ENCODE measurements at regions not wholly inside any gene's neighbourhood (a gene's known extent, or its start where the extent isn't known, plus 50 kb on each side); places are given as distances from the start of the nearest gene placed in this dataset.
A peak's percentile ranks its signal among the peaks of the same experiment; 100 is the strongest.

DNA sequence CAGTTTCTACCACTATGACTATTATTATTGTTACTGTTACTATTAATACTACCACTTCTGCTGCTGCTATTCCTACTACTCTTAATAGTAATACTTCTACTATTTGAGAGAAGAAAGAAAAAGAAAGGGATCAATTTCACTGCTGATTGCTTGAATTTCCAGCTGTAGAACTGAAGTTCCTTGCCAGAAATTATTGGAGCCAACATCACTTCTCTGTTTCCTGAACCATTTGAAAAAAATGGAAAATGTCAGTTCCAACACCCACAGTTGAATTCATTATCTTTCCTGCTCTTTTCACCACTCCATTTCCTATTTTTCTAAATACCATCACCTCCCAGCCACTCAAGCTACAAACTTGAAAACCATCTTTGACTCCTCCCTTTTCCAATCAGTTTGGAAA is 54.1 kb upstream of the PIK3C2G start:
- DNase-seq, result no peak

DNA sequence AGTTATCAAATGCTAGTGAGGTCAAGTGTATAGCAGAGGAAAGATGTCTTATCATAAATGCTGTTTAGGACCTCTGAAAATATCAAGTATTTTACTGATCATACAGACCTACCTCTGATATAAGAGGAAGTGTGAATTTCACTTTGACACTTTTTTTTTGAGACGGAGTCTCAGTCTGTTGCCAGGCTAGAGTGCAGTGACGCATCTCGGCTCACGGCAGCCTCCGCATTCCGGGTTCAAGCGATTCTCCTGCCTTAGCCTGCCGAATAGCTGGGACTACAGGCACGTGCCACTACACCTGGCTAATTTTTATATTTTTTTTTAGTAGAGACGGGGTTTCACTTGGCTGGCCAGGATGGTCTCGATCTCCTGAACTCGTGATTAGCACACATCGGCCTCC is 55.1 kb upstream of the PIK3C2G start:
- no peak for DNase-seq

GRCh38 chr12:18204053-18204452 is 57.3 kb upstream of the PIK3C2G start:
- no peak for DNase-seq

GRCh38 chr12:18192119-18192518 is 69.2 kb upstream of the PIK3C2G start:
- no peak for DNase-seq

DNA sequence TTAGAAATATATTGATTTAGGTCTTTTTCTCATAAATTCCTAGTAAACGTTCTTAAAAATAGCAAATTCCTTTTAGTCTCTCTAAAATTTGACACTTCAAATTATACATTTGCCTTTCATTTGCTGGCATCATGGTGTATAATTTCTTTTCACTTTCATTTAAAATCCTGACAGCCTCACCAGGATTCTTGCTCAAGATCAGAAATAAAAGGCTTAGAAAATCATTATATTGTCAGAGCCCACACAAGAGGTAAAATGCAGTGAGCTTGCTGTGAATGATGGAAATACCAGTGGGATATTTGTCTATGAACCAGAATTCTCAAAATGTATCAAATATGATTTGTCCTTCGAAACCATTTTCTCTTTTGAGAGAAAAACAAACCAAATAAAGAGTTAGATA is 78.2 kb upstream of the PIK3C2G start:
- no peak for DNase-seq

- no peak for DNase-seq
Observed at GRCh38 chr12:18171571-18171970, 81.6 kb upstream of the RERGL start.

DNA sequence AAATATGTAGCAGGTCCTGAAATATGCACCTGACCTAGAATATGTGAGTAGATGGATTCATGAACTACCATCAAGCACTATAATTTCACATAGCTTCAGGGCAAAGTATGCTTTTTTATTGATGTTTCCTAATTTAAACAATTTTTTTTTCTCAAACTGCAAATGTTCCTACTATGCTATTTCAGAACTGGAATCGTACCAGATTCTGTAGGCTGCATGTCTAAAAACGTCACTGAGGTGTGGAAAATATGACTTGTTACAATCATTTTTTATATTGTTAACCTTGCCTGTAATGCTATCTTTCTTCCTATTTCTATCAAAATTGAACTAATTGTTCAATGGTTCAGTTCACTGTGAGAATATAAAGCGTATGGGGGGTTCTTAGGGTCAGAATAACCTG is 78.0 kb upstream of the RERGL start:
- DNase-seq, result no peak

DNA sequence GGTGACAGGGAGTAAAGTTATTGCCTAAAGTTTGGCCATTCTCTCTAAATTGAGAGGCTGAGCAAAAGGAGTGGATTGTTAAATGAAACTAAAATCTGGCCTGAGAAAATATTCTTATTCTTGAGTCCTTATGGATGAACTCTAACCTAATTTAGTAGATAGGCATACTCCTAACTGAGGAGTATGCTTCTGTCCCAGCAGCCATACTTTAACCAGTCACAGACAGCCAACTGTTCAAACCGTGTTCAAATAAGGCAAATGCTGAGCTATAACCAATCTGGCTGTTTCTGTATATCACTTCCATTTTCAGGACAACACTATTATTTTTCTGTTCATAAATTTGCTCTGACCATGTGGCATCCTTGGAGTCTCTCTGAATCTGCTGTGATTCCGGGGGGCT is 75.9 kb upstream of the RERGL start:
- no peak for DNase-seq

DNA sequence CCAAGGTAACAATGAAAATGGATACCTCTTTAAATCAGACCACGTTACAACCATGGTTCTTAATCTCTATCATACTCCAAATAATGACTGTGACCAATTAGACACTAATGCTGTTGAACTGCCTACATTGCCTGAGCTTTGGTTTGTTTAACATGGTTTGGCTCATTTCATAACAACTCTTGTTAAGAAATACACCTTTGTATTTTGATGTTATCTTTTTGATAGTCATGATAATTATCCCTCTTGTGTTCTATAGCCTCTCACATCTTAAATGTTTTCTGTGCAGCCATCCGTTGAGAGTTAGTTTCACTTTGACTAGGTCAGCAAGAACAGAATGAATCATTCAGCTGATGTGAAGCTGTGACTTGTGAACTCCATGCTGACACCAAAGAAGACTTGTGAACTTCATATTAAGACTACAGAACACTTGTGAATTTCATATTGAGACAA is 75.5 kb upstream of the RERGL start:
- peak; percentile 19 for DNase-seq

- DNase-seq, result no peak
Observed at GRCh38 chr12:18160901-18161300, 70.9 kb upstream of the RERGL start.

DNA sequence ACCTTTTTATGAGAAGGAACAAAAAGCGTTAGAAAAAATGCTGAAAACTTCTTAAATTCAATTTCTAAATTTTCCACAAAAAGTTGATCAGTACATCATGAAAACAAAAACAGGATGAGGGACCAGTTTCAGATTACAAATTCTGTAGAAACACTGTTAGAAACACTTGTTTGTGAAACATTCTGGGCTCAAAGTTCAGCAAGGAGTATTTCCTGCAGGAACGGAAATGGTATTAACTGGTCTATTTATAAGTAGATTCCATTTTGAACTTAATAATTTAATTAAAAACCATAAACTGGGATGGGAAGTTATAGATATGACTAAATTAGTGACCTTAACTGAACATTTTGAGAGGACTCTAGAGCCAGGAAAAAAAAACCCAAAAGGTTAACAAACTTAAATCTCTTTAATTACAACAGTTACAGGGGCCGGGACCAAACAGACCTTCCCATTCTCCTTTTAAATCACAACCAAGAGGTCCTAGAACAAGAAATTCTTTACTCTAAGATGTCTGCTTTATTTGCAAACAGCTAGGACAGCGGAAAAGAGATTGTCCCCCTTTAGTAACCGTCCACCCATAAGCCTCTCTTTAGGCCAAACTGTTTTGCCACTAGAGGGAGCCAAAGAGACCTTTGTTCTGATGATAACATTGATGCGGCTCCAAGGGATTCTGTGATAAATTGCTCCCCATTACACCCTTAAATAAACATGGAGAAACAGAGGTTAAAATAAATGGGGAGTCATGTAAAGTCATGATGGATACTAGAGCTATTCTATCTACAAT is 69.0 kb upstream of the RERGL start:
- peak; percentile 35 for DNase-seq

DNA sequence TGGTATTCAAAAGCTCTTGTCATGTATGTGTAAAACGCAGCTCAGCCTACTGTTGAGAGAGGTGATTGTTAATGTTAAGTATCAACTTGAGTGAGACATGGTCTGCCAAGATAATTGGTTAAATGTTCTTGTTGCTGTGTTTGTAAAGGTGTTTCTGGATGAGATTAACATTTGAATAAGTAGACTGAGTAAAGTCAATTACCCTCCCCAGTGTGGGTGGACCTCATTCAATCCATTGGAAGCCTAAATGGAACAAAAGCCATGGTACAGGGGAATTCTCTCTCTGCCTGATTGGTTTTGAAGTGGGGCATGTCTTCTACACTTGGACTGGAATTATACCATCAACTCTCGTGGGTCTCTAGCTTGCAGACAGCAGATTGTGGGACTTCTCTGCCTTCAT is 63.8 kb upstream of the RERGL start:
- no peak for DNase-seq

- DNase-seq, result no peak
Observed at GRCh38 chr12:18151036-18151435, 61.0 kb upstream of the RERGL start.

DNA sequence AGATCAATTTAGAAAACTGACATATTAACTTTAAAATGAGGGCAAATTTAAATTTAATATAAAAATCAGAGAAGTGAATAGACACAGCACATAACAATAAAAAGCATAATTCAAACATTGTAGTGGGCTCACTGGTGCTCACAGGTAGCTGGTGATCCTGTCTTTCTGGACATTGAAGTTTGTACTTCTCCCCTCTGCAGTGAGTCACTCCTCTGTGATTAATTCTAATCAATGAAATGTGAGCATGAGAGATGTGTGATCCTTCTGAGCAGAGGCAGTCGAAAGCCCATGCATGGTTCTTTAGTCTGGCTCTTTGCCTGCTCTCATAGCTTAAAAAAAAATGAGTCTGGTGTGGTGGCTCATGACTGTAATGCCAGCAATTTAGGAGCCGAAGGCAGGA is 59.0 kb upstream of the RERGL start:
- DNase-seq, result no peak

GRCh38 chr12:18146363-18146762 is 56.4 kb upstream of the RERGL start:
- DNase-seq, result no peak

- no peak for DNase-seq
Observed at GRCh38 chr12:18145924-18146323, 55.9 kb upstream of the RERGL start.

- DNase-seq, result peak; percentile 5
Observed at GRCh38 chr12:18141048-18141982, 51.3 kb upstream of the RERGL start.

DNA sequence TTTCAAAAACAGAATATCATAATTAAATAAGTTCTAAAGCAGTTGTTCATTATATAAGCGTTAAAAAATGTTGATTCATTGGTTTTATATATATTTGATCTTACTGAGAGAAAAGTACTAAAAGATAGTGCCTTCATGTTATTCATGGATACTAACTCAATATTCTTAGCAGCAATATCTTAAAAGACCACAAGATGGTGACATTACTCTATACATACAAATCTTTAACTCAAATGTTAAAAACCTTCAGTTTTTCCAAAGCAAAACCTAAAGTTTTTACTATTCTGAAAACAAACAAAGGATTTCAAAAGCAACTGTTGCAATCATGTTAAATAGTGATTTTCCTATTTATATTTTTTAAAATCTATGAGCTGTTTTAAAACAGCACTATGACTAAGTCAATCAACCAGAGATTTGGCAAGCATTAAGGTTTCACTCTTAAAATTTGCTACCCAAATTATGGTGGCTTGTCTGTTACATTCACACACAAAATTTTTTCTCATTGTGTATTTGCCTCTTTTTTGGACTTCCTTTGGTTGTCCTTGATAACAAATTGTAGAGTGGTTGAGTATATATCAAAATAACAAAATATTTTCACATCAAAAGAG is 50.1 kb upstream of the RERGL start:
- peak; percentile 7 for DNase-seq
